ENCODE measurements at regions not wholly inside any gene's neighbourhood (a gene's known extent, or its start where the extent isn't known, plus 50 kb on each side); places are given as distances from the start of the nearest gene placed in this dataset.
"Not testable (repeated sequence)": the region's sequence is repeated elsewhere in the genome, so short reads cannot be mapped to it uniquely, and the experiment has no call there.

DNA sequence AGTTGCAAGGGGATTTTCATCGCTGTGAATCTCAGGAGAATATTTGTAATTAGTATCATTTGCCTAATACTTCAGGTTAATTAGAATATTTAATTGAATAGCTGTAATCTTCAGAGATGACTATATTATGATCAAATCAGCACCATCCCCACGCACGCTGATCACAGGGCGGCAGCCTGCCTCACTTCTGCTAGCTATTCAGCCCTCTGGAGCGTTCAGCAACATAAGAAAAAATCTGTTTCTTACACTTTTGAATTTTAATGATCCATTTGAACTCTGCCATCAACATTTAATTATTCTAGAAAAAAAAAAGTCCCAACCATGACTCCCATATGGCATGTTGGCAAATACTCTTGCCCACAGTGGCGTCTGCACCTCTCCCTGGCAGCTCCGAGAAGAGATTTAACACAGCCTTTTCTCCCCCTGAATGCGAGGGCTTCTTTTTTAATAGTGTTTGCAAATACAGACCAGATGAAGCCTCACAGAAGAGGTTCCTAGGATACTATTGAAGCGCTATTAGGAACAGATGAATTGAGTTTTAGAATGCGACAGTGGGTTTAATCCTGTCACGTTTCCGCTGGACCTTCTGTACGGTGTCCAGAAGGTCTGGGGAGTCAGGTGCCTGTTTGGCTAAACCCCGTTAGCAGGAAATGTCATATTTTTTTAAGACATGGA, 731.9 kb upstream of the SALL3 start:
- DNase-seq (ENCODE audit: low spot score in 2 of 2): no peak
- intact Hi-C loops (cut with DNase I; ENCODE audit: low total_unique reads): no loop called here
- WGBS, 2 donors: 59 to 67% methylated on average over 14 of the region's 14 CpGs
- TF ChIP-seq POLR2A (IDR thresholded peaks at IDR 0.05): no peak
- TF ChIP-seq, protein P1, sequence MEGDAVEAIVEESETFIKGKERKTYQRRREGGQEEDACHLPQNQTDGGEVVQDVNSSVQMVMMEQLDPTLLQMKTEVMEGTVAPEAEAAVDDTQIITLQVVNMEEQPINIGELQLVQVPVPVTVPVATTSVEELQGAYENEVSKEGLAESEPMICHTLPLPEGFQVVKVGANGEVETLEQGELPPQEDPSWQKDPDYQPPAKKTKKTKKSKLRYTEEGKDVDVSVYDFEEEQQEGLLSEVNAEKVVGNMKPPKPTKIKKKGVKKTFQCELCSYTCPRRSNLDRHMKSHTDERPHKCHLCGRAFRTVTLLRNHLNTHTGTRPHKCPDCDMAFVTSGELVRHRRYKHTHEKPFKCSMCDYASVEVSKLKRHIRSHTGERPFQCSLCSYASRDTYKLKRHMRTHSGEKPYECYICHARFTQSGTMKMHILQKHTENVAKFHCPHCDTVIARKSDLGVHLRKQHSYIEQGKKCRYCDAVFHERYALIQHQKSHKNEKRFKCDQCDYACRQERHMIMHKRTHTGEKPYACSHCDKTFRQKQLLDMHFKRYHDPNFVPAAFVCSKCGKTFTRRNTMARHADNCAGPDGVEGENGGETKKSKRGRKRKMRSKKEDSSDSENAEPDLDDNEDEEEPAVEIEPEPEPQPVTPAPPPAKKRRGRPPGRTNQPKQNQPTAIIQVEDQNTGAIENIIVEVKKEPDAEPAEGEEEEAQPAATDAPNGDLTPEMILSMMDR (IDR thresholded peaks at IDR 0.05): no peak
- H3K4me3 ChIP-seq (ENCODE audit: low read depth, poor library complexity, severe bottlenecking): no peak overlapping the region

DNA sequence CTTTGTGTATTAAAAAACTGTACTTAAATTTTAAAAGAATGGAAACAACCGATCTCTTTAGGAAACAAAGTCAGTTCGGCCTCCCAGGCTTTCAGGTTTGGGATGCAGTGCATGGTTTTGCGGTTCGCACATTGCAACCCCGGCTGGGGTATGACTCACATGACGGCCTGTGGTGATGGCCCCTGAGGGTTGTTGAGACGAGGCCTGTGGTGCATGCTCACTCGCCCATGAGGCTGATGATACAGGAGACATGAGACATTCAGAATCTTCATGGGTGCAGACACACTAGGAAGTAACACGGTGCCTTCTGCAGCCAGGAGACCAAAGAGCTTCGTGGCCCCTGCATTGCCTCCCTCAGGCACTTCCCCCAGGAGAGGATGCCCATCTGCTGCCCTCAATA, 724.6 kb upstream of the SALL3 start:
- intact Hi-C loops (cut with DNase I; ENCODE audit: low total_unique reads): loop anchor here (5.0 kb wide), 1 partner anchor 1208 kb away; no protein-coding TSS in a partner anchor
- WGBS, 2 donors: 89 to 92% methylated on average over 10 of the region's 10 CpGs
- no peak for DNase-seq (ENCODE audit: low spot score in 2 of 2)
- TF ChIP-seq, protein P1 (IDR thresholded peaks at IDR 0.05): no peak
- no peak for TF ChIP-seq POLR2A (IDR thresholded peaks at IDR 0.05)
- H3K4me3 ChIP-seq (ENCODE audit: low read depth, poor library complexity, severe bottlenecking): no peak overlapping the region

DNA sequence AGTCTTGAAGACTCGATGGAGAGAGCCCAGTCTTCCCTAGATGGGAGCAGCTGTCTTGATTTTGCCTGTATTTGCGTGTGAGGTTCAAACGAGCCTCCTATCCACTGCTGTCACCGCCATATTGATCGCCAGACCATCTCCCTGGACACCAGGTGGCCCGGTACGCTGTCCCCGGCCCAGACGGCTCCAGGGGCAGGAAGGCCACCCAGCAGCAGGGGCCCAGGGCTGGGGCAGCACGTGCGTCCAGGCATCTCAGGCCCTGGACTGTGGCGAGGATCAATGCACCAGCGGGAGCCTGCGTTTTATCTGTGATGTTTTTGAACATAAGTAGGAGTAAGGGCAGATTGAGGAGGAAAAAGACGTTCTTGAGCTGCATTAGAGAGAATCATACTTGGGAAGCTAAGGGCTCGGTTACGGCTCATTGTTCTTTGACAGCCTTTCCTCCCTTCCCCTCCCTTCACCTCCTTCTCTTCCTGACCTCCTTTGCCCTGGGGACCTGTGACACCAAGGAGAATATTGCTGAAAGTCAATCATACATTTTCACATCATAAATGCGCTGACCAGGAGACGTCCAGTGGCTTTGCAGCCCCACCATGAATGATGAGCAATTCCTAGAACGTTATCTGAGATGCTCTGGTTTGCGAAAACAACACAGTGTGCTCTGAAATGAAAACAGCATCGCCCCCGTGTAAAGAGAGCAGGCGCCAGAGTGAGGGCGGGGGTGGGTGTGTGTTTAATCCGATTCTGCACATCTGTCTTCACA, 711.2 kb upstream of the SALL3 start:
- TF ChIP-seq, protein P1 (IDR thresholded peaks at IDR 0.05): no peak
- no peak for TF ChIP-seq POLR2A (IDR thresholded peaks at IDR 0.05)
- no peak overlapping the region for H3K4me3 ChIP-seq (ENCODE audit: low read depth, poor library complexity, severe bottlenecking)
- intact Hi-C loops (cut with DNase I; ENCODE audit: low total_unique reads): no loop called here
- WGBS, 2 donors: 83 to 88% methylated on average over 26 of the region's 26 CpGs
- no peak for DNase-seq (ENCODE audit: low spot score in 2 of 2)

DNA sequence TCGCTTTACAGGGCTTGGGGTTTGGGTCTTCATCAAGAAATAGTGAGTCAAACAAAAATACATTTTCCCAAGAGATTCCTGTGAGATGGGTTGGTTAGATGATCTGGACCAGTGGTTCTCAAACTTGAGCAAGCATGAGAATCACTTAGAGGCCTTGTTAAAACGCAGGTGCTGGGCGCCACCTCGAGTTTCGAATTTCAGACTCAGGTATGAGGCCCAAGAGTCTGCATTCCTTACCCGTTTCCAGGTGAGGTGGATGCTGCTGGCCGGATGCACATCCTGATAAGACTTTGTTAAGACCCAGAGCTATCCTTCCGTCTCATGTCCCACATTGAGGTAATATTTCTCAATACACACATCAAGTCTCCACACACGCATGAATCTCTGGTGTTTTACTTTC, 707.8 kb upstream of the SALL3 start:
- H3K4me3 ChIP-seq (ENCODE audit: low read depth, poor library complexity, severe bottlenecking): no peak overlapping the region
- TF ChIP-seq, protein P1 (IDR thresholded peaks at IDR 0.05): no peak
- no peak for TF ChIP-seq POLR2A (IDR thresholded peaks at IDR 0.05)
- no peak for DNase-seq (ENCODE audit: low spot score in 2 of 2)
- 83 to 85% methylated on average over 9 of the region's 9 CpGs for WGBS, 2 donors
- intact Hi-C loops (cut with DNase I; ENCODE audit: low total_unique reads): no loop called here

DNA sequence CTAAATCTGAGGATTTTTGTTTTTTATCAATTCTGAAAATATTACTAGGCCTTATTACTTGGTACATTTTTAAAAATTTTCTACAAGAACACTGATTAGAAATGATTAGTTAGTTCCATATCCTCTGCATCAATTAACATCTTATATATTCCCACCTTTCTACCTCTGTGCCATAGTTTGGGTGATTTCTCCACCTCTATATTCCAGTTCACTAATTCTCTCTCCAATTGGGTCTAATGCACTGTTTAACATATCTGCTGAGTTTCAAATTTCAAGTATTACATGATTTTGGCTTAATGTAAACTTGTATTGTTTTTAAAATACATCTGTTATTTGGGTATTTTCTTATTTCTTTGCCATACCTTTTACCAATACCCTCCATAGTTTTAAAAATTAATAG, 705.7 kb upstream of the SALL3 start:
- TF ChIP-seq, protein P1 (IDR thresholded peaks at IDR 0.05): no peak
- no peak for TF ChIP-seq POLR2A (IDR thresholded peaks at IDR 0.05)
- intact Hi-C loops (cut with DNase I; ENCODE audit: low total_unique reads): no loop called here
- no peak overlapping the region for H3K4me3 ChIP-seq (ENCODE audit: low read depth, poor library complexity, severe bottlenecking)
- DNase-seq (ENCODE audit: low spot score in 2 of 2): no peak

DNA sequence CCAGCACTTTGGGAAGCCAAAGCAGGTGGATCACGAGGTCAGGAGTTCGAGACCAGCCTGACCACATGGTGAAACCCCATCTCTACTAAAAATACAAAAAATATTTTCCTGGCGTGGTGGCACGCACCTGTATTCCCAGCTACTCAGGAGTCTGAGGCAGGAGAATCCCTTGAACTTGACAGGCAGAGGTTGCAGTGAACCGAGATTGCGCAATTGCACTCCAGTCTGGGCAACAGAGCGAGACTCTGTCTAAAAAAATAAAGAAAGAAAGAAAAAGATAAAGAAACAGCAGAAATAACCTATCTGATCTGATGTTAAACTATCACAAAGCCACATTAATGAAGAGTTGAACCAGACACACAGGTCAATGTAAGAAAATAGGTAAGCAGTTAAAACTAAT, 696.2 kb upstream of the SALL3 start:
- intact Hi-C loops (cut with DNase I; ENCODE audit: low total_unique reads); DNase-seq (ENCODE audit: low spot score in 2 of 2); H3K4me3 ChIP-seq (ENCODE audit: low read depth, poor library complexity, severe bottlenecking): not testable (repeated sequence)
- 85 to 87% methylated on average over 7 of the region's 7 CpGs for WGBS, 2 donors
